ENCODE measurements at regions not wholly inside any gene's neighbourhood (a gene's known extent, or its start where the extent isn't known, plus 50 kb on each side); places are given as distances from the start of the nearest gene placed in this dataset.

GRCh38 chr9:79796411-79796810 lies 224.6 kb downstream of the TLE4 start:
- TF ChIP-seq CTCF (IDR thresholded peaks at IDR 0.05) (no peak), POLR2A (IDR thresholded peaks at IDR 0.05) (no peak)

All from body of pancreas (tissue), 4 donors.